ENCODE measurements at regions not wholly inside any gene's neighbourhood (a gene's known extent, or its start where the extent isn't known, plus 50 kb on each side); places are given as distances from the start of the nearest gene placed in this dataset.

- peak; percentile 78 to 89 (median 84) for ATAC-seq
These were observed 329.3 kb downstream of the SUCLA2 start for GRCh38 chr13:47671776-47672175.

GRCh38 chr13:47665043-47665442 is 336.0 kb downstream of the SUCLA2 start:
- ATAC-seq = no peak
- TF ChIP-seq CTCF (IDR thresholded peaks at IDR 0.05) = no peak
- WGBS, 3 donors = 65 to 72% (median 71%) methylated on average over 3 of the region's 3 CpGs

More at GRCh38 chr13:47671776-47672175, 329.3 kb downstream of the SUCLA2 start:
- WGBS, 3 donors = 37 to 81% (median 39%) methylated on average over 3 of the region's 3 CpGs
- TF ChIP-seq CTCF (IDR thresholded peaks at IDR 0.05) = no peak
- no peaks in the 10 kb centered on the region for H3K36me3 ChIP-seq (ENCODE audit: insufficient read depth in 1 of 2, low read depth in 1 of 2)
- H3K4me1 ChIP-seq = peaks cover 14% of the 10 kb centered on the region
- intact Hi-C loops (cut with DNase I) = loop anchor here in 1 of 2 donors (5.0 kb wide), 1 partner anchor 1081 kb away; no protein-coding TSS in a partner anchor
- H3K9me3 ChIP-seq = no peaks in the 10 kb centered on the region
- peak overlapping the region; percentile 56 for H3K27ac ChIP-seq
- H3K4me3 ChIP-seq = no peak overlapping the region
- H3K27me3 ChIP-seq (ENCODE audit: insufficient read depth in 3 of 3, low read length in 2 of 3) = no peaks in the 10 kb centered on the region
- no peak for DNase-seq

GRCh38 chr13:47661076-47661475 is 340.0 kb downstream of the SUCLA2 start:
- no peaks in the 10 kb centered on the region for H3K4me1 ChIP-seq
- H3K4me3 ChIP-seq = no peak overlapping the region
- TF ChIP-seq CTCF (IDR thresholded peaks at IDR 0.05) = no peak
- WGBS, 3 donors = 56 to 72% (median 58%) methylated on average over 4 of the region's 4 CpGs
- H3K27ac ChIP-seq = no peak overlapping the region
- peaks cover 0 to 2% (median 0%) of the 10 kb centered on the region in 3 donors for H3K27me3 ChIP-seq (ENCODE audit: insufficient read depth in 3 of 3, low read length in 2 of 3)
- no peaks in the 10 kb centered on the region for H3K9me3 ChIP-seq
- no peak for DNase-seq
- H3K36me3 ChIP-seq (ENCODE audit: insufficient read depth in 1 of 2, low read depth in 1 of 2) = no peaks in the 10 kb centered on the region
- no peak for ATAC-seq
- intact Hi-C loops (cut with DNase I) = no loop called here

More at GRCh38 chr13:47665043-47665442, 336.0 kb downstream of the SUCLA2 start:
- DNase-seq = no peak
- Histone ChIP-seq H3K4me3 (no peak overlapping the region), H3K9me3 (no peaks in the 10 kb centered on the region), H3K4me1 (no peaks in the 10 kb centered on the region), H3K27me3 (ENCODE audit: insufficient read depth in 3 of 3, low read length in 2 of 3) (no peaks in the 10 kb centered on the region), H3K27ac (no peak overlapping the region), H3K36me3 (ENCODE audit: insufficient read depth in 1 of 2, low read depth in 1 of 2) (no peaks in the 10 kb centered on the region)
- intact Hi-C loops (cut with DNase I) = no loop called here

GRCh38 chr13:47656651-47657050 is 344.4 kb downstream of the SUCLA2 start:
- peaks cover 0 to 2% (median 0%) of the 10 kb centered on the region in 3 donors for H3K27me3 ChIP-seq (ENCODE audit: insufficient read depth in 3 of 3, low read length in 2 of 3)
- ATAC-seq (no peak), DNase-seq (no peak)
- H3K9me3 ChIP-seq = no peaks in the 10 kb centered on the region
- 73 to 84% (median 80%) methylated on average over 1 of the region's 1 CpG for WGBS, 3 donors
- H3K4me3 ChIP-seq = no peak overlapping the region
- no peaks in the 10 kb centered on the region for H3K36me3 ChIP-seq (ENCODE audit: insufficient read depth in 1 of 2, low read depth in 1 of 2)
- H3K4me1 ChIP-seq = no peaks in the 10 kb centered on the region
- TF ChIP-seq CTCF (IDR thresholded peaks at IDR 0.05) = no peak
- intact Hi-C loops (cut with DNase I) = no loop called here
- no peak overlapping the region for H3K27ac ChIP-seq

GRCh38 chr13:47650209-47650608 is 350.9 kb downstream of the SUCLA2 start:
- H3K4me1 ChIP-seq = no peaks in the 10 kb centered on the region
- no peaks in the 10 kb centered on the region for H3K9me3 ChIP-seq
- DNase-seq (no peak), ATAC-seq (no peak)
- no peaks in the 10 kb centered on the region for H3K27me3 ChIP-seq (ENCODE audit: insufficient read depth in 3 of 3, low read length in 2 of 3)
- intact Hi-C loops (cut with DNase I) = no loop called here
- no peak for TF ChIP-seq CTCF (IDR thresholded peaks at IDR 0.05)
- H3K27ac ChIP-seq = no peak overlapping the region
- H3K36me3 ChIP-seq (ENCODE audit: insufficient read depth in 1 of 2, low read depth in 1 of 2) = no peaks in the 10 kb centered on the region
- H3K4me3 ChIP-seq = no peak overlapping the region

Data from psoas muscle (tissue), 7 donors.